GM20000 (cell line): ENCODE measurements at regions not wholly inside any gene's neighbourhood (a gene's known extent, or its start where the extent isn't known, plus 50 kb on each side); places are given as distances from the start of the nearest gene placed in this dataset.

ENCODE experiments used
- DNase-seq: peaks from one replicate; pipeline ENCODE4 v3.0.0; 2012; ENCODE audit warnings: low spot score
- CTCF ChIP-seq: IDR thresholded peaks from 2 replicates; pipeline ENCODE4 v1.5.1; 2012; ENCODE audit warnings: mild to moderate bottlenecking, control low read depth; ENCODE audit errors: extremely low read depth, missing control alignments

GRCh38 chr11:27287205-27287604 lies 75.8 kb downstream of the CCDC34 start:
- DNase-seq = no peak
- TF ChIP-seq CTCF = no peak

- no peak for TF ChIP-seq CTCF
- DNase-seq = no peak
These were observed 77.3 kb downstream of the CCDC34 start for GRCh38 chr11:27285761-27286160.

GRCh38 chr11:27282806-27283205 lies 80.2 kb downstream of the CCDC34 start:
- DNase-seq = no peak
- no peak for TF ChIP-seq CTCF

GRCh38 chr11:27281740-27282590 lies 81.0 kb downstream of the CCDC34 start:
- no peak for DNase-seq
- TF ChIP-seq CTCF = no peak

- TF ChIP-seq CTCF = no peak
These were observed 81.7 kb downstream of the CCDC34 start for GRCh38 chr11:27281276-27281675.

GRCh38 chr11:27280140-27280539 lies 82.9 kb downstream of the CCDC34 start:
- DNase-seq = no peak
- TF ChIP-seq CTCF = no peak

More at GRCh38 chr11:27281276-27281675, 81.7 kb downstream of the CCDC34 start:
- no peak for DNase-seq

- DNase-seq = no peak
- TF ChIP-seq CTCF = no peak
These were observed 83.6 kb downstream of the CCDC34 start for GRCh38 chr11:27279460-27279859.
